GM12891 (cell line): ENCODE measurements at regions not wholly inside any gene's neighbourhood (a gene's known extent, or its start where the extent isn't known, plus 50 kb on each side); places are given as distances from the start of the nearest gene placed in this dataset.

Experiments
- POLR2A ChIP-seq: IDR thresholded peaks from 2 replicates; pipeline ENCODE4 v1.6.1; 2011; ENCODE audit warnings: low read depth, low read length, control low read depth
- POLR2AphosphoS5 ChIP-seq: IDR thresholded peaks from 2 replicates; pipeline ENCODE4 v1.6.1; 2011; ENCODE audit warnings: low read depth, low read length, control low read depth
- SPI1 ChIP-seq: IDR thresholded peaks from 2 replicates; pipeline ENCODE4 v1.6.1; 2011; ENCODE audit warnings: low read depth, low read length, control low read depth
- TAF1 ChIP-seq: IDR thresholded peaks from 2 replicates; pipeline ENCODE4 v1.6.1; 2011; ENCODE audit warnings: low read depth, low read length, control low read depth

GRCh38 chr3:180351601-180352000, 250.4 kb upstream of the TTC14 start:
- TF ChIP-seq POLR2A (no peak), POLR2AphosphoS5 (no peak), TAF1 (no peak), SPI1 (no peak)
